GM12891 (cell line): ENCODE measurements at regions not wholly inside any gene's neighbourhood (a gene's known extent, or its start where the extent isn't known, plus 50 kb on each side); places are given as distances from the start of the nearest gene placed in this dataset.

Source experiments
- DNase-seq: peaks from one replicate; pipeline ENCODE4 v3.0.0; 2011; ENCODE audit warnings: low spot score; ENCODE audit not compliant: insufficient read length
- FAIRE-seq: peaks from 2 replicates; lab custom pipeline; 2011; peaks lifted over from hg19 to GRCh38; lab: Jason Lieb, UNC
- PAX5 ChIP-seq: IDR thresholded peaks from 2 replicates; pipeline ENCODE4 v1.6.1; 2011; ENCODE audit warnings: low read length, moderate library complexity, mild to moderate bottlenecking; ENCODE audit not compliant: insufficient read depth, severe bottlenecking
- POLR2A ChIP-seq: IDR thresholded peaks from 2 replicates; pipeline ENCODE4 v1.6.1; 2011; ENCODE audit warnings: low read depth, low read length, control low read depth
- POLR2AphosphoS5 ChIP-seq: IDR thresholded peaks from 2 replicates; pipeline ENCODE4 v1.6.1; 2011; ENCODE audit warnings: low read depth, low read length, control low read depth
- POU2F2 ChIP-seq: IDR thresholded peaks from 2 replicates; pipeline ENCODE4 v1.6.1; 2011; ENCODE audit warnings: low read depth, mild to moderate bottlenecking, control low read depth, low read length, moderate library complexity
- SPI1 ChIP-seq: IDR thresholded peaks from 2 replicates; pipeline ENCODE4 v1.6.1; 2011; ENCODE audit warnings: low read depth, low read length, control low read depth
- TAF1 ChIP-seq: IDR thresholded peaks from 2 replicates; pipeline ENCODE4 v1.6.1; 2011; ENCODE audit warnings: low read depth, low read length, control low read depth

DNA sequence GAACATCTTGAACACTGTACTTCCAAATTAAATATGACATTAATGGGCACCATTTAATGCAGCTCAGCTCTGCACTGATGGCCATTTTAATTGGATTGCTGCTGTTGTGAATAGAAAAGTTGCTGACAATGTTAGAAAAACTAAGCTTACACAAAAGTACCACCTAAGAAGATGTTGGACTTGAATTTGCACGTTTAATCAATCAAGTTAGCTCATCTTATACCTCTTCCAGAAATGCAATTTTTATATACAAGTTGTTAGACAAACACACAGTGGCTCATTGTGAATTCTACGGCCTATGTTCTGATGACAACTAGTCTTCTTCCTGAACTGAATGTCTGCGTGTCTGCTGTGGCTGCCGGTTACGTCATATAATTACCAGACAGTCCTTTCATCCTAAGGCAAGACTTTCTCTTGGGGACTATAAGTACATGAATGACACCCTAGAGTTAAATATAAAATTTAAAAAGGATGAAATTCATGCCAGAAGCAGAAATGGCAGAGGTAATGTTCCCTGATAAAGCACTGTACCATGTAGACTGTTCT lies 330.2 kb downstream of the EPM2A start:
- no peak for DNase-seq
- no peak for FAIRE-seq
- TF ChIP-seq TAF1 = no peak
- no peak for TF ChIP-seq SPI1
- no peak for TF ChIP-seq POU2F2
- no peak for TF ChIP-seq POLR2AphosphoS5
- TF ChIP-seq POLR2A = no peak

DNA sequence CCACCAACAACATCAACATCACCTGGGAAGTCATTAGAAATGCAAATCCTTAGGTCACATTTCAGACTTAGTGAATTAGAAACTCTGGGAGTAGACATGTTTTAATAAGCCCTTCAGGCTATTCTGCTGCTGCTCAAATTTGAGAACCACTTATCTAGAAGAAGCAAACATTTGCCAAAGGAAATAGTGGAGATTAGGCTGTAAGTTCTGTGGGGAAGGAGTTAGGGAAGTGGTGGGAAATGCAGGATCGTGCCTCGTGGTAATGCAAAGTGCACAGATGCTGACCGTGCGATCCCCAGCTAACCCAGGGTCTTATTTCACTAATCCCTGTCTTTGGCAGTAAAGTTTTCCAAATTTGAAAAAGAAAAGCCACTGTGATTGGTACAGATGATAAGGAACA lies 328.5 kb downstream of the EPM2A start:
- FAIRE-seq = no peak

DNA sequence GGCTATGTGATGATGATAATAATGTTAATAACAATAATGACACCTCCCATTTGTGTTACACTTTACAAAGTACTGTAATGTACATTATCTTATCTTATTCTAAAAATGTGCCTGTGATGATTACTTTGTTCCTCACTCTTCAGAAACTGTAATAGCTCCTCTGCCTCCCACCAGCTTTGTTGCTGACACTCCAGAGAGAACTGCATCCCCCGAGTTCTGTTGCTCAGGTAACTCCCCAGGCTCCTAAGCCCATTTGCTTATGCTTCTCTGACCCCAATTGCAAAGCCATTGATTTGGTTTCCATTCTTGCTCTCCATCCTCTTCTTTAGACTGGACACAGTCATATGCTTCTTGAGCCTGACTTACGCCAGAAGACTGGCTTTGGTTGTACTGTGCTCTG lies 319.7 kb downstream of the EPM2A start:
- no peak for FAIRE-seq
- TF ChIP-seq PAX5 (no peak), POLR2A (no peak)

More for the DNA sequence above, 328.5 kb downstream of the EPM2A start:
- no peak for DNase-seq
- TF ChIP-seq POU2F2 = no peak
- no peak for TF ChIP-seq PAX5
- no peak for TF ChIP-seq TAF1
- TF ChIP-seq POLR2AphosphoS5 = no peak
- no peak for TF ChIP-seq SPI1
- no peak for TF ChIP-seq POLR2A

DNA sequence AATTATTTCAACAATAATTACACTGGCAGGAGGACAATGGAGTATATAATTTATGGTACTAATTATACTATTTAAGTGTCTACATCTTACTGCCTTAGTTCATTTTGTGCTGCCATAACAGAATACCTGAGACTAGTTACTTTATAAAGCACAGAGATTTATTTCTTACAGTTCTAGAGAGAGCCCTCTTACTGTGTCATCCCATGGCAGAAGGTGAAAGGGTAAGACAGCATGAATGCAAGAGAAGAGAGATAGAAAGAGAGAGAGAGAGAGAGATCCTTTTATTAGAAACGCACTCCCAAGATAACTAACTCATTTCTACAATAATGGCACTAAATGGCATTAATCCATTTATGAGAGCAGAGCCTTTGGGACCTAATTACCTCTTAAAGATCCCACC lies 314.7 kb downstream of the EPM2A start:
- TF ChIP-seq PAX5 (no peak), POLR2AphosphoS5 (no peak), POLR2A (no peak), SPI1 (no peak), TAF1 (no peak), POU2F2 (no peak)
- no peak for FAIRE-seq
- no peak for DNase-seq

More for the DNA sequence above, 319.7 kb downstream of the EPM2A start:
- DNase-seq = no peak

DNA sequence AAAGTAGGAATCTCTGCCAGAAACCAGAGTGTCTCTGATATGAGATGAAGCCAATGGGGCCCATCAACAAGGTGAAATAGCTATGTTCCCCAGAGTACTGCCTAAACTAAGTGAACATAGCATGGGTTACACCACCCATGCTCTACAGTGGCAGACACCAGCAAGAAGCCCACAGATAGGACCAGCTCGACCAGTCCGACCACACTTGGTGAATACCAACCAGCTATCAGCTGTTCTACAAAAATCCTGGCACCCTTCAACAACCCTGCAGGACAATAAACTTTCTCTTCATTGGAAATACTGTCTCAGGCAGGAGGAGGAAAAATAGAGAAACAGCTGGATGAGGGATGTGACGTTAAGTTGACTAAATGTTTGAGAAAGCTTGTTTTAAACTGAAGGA lies 311.4 kb downstream of the EPM2A start:
- TF ChIP-seq POLR2AphosphoS5 = no peak
- no peak for TF ChIP-seq POU2F2
- no peak for TF ChIP-seq SPI1
- FAIRE-seq (no peak), DNase-seq (no peak)

DNA sequence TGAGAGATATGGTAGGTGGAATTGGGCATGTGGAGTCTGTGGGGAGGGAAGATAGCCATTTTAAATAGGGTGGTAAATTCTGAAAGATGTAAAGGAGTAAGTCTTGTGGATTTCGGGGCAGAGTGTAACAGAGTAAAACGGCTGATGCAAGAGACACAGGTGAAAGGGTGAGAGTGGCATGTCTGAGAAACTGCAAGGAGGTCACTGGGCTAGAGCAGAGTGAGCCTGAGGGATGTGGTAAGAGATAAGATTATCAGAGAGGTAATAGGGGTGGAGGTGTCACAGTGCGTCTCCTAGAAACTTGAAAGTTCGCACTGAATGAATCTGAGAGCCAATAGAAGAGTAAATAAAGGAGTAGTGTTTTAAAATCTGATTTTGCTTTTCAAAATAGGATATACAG lies 308.1 kb downstream of the EPM2A start:
- FAIRE-seq (no peak), DNase-seq (no peak)
- no peak for TF ChIP-seq TAF1

DNA sequence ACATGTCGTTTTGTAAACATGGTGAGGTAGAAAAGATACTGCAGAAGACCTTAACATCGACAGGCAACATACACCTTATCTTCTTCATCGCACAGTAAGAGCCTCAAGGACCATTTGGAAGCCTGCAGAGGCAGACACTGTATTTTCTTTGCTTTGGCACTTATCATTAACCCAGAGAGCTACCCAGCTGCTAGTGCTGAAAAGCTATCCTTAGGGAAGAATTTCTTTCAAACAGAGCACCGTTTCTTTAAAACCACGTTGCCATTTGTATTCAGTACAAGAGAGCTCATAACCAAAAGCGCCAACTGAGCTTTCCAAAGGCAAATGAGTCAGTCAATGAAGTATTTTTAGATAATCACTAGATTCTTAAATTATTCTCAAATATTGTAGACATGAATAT lies 306.6 kb downstream of the EPM2A start:
- no peak for TF ChIP-seq PAX5
- TF ChIP-seq POU2F2 = no peak
- no peak for TF ChIP-seq TAF1
- no peak for TF ChIP-seq POLR2AphosphoS5
- TF ChIP-seq SPI1 = no peak
- TF ChIP-seq POLR2A = no peak
- no peak for FAIRE-seq
- no peak for DNase-seq

DNA sequence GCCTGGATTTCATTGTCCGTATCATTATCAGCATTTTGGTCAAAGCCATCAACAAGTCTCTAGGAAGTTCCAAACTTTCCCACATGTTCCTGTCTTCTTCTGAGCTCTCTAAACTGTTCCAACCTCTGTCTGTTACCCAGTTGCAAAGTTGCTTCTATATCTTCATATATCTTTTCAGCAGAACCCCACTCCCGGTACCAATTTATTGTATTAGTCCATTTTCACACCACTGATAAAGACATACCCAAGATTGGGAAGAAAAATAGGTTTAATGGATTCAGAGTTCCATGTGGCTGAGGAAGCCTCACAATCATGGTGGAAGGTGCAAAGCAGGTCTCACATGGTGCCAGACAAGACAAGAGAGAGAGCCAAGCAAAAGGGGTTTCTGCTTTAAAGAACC lies 293.2 kb downstream of the EPM2A start:
- FAIRE-seq (no peak), DNase-seq (no peak)
- TF ChIP-seq POLR2AphosphoS5 = no peak
- no peak for TF ChIP-seq SPI1
- no peak for TF ChIP-seq POU2F2
- TF ChIP-seq PAX5 = no peak
- TF ChIP-seq TAF1 = no peak
- TF ChIP-seq POLR2A = no peak

DNA sequence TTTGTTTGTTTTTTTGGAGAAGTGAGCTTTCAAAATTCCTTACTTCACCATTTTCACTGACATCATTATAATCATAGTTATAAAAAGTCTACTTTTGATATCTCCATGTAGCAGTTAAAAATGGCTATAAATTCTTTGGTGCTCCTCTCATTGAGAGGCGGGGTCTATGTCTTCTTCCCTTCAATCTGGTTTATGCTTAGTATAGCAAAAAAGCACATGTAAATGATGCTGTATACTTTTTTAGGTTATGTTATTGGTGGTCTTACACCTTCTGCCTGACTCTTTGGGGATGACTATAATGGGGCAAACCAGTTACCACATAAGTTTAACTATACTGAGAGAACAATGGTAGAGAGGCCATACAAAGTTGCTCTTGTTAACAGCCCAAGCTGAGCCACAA lies 289.6 kb downstream of the EPM2A start:
- TF ChIP-seq POU2F2 (no peak), PAX5 (no peak), POLR2A (no peak), SPI1 (no peak), TAF1 (no peak), POLR2AphosphoS5 (no peak)
- no peak for FAIRE-seq
- no peak for DNase-seq

DNA sequence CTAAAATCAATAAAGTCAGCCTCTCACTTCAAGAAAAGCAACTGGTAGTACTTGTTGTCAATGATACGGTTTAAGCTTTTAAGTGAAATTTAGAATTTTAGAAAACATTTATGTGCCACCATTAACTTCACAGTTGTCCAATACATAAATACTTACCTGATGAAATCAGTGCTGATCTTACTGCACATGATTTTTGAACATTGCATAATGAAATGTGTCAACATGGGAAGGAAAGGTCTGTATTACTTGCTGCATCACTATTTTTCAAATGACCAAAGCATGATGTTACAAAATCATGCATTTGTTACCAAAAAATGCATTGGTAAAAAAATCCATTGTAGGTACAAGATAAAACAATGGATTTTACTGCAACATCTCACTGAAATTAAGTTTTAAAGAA lies 284.3 kb downstream of the EPM2A start:
- TF ChIP-seq POLR2AphosphoS5 (no peak), PAX5 (no peak), POLR2A (no peak), TAF1 (no peak), POU2F2 (no peak), SPI1 (no peak)
- DNase-seq = no peak
- no peak for FAIRE-seq

DNA sequence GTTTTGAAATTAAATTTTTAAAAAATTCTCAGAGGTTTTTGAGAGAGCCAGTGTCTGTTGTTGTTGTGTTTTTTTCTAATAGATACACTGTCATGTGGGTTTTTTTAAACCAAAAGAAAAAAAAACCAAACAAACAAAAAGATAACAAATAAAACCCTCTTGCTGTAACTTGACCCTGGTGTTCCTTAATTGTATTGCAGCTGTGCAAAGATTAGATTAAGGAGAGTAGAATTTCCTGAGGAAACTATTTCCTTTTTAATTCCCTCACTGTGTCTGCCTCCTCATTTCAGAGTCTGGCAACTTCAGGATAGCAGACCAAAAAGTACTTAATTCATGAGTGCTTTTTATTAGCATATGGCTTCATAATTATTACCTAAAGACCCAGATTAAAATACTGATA lies 281.9 kb downstream of the EPM2A start:
- TF ChIP-seq POLR2A (no peak), PAX5 (no peak), POLR2AphosphoS5 (no peak), TAF1 (no peak), SPI1 (no peak), POU2F2 (no peak)
- FAIRE-seq (no peak), DNase-seq (no peak)
